Bone marrow (tissue), 2 donors: ENCODE measurements at regions not wholly inside any gene's neighbourhood (a gene's known extent, or its start where the extent isn't known, plus 50 kb on each side); places are given as distances from the start of the nearest gene placed in this dataset.
"Not testable (repeated sequence)": the region's sequence is repeated elsewhere in the genome, so short reads cannot be mapped to it uniquely, and the experiment has no call there.

Experiments
- DNase-seq, 2 donors: peaks; one replicate each; lab custom pipeline; 2025; lab: John Stamatoyannopoulos, UW

DNA sequence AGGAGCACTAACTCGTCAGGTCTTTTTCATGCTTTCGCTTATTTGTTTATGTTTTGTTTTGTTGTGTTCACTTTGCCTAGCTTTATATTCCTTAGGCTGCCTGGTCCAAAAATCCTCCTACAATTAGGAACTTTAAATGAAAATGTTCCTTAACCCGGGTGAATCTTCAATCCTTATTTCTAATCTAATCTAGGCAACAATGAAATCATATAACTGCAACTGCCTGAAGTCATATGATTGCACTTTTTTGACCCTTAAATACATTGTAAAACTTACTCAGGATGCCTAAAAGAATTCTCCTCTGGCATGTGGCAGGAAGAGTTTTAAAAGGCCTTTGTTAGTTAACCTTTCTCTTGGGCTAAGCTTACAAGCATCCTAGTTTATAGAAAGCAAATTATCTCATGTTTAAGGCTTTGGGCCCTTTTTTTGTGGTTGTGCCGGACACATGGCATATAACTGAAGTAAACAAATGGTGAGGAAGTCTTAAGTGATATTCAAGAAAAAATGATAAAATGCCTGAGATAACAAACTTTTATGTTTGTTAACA lies 279.4 kb downstream of the FAT4 start:
- DNase-seq: no peak

DNA sequence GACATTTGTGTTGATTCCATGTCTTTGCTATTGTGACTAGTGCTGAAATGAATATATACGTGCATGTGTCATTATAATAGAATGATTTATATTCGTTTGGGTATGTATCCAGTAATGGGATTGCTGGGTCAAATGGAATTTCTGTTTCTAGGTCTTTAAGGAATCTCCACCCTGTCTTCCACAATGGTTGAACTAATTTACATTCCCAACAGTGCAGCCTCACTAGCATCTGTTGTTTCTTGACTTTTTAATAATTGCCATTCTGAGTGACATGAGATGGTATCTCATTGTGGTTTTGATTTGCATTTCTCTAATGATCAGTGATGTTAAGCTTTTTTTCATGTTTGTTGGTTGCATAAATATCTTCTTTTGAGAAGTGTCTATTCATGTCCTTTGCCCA lies 291.2 kb downstream of the FAT4 start:
- DNase-seq: not testable (repeated sequence)

DNA sequence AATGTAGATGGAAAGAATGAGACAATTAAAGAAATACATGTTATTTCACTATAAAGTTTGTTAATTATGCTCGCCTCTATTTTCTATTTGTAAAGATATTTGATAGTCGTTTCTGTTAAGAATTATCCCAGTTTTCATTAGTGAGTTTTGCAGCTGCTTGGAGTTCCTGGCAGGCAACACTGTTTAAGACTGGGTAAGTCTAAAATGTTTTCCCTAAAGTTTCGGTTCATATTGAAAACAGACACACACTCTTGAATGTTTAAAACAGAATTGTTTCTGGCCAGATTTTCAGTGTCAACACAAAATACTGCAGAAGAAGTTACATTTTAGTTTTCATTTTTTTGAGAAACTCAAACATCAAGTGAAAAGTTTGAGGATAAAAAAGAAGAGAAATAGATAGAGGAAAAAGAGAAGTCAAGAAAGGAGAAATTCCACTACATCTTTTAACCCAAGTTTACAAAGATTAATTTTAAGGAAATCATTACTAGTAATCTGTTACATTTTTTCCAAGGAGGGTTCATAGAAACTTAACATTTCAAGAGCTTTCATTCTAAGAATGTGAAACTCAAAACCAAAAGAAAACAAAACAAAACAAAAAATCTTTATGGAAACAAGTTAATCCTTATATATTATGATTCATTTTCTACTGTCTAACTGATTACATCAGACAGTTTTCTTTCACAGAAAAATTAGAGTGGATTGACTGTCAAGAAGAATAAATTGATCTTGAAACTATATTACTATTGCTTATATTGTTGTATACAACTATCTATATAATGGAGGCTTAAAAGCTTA lies 305.5 kb downstream of the FAT4 start:
- DNase-seq: no peak

DNA sequence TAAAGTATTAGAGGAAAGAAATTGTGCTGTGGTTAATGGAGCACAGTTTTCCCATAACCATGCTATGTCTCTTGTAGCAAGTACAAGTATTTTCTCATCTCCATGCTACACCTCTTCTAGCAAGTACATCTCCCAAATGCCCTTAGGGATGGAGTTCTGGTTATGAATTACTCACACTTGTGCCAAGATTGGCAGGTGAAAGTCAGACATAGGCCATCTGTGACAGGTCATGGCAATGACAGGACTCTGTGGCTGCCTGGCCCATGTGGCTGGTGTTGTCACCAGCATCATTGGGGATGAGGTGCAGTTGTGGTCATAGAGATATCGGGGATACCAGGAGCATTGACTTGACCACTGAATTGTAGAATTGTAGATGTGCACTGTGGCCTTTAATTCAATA lies 310.2 kb downstream of the FAT4 start:
- DNase-seq: no peak

DNA sequence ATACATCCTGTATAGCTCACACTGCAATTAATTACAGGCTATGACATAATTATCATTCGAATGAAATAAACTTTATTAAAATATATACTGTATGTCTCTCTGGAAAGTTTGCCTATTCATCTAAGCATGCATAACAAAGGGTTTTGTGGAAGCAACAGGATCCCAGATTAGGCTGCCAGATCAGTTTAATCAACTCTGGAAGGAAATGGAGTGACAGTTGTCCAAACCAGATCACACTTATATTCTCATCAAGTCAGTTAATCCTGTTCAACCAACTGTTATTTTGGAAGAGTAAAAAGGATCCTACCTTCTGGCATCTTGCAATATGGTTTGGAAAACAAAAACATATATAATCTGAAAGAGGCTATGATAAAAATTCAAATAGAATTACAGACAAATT lies 312.2 kb downstream of the FAT4 start:
- DNase-seq: no peak

DNA sequence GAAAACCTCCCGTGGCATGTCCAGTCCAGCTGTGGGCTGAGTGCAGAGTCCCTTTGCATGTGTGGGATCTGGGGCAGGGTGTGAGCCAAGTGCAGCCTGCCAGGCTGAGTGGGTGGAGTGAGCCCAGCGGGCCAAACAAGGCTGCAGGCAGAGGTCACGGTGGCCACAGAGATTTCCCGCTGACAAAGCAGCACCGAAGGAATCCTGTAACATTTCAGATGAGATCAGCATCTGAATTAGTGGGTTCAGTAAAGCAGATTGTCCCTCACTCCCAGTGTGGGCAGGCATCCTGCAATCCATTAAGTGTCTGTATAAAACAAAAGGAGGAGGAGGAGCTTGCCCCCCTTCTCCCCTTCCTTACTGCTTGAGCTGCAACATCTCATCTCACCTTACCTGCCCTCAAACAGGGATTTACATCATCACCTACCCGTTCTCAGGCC lies 324.4 kb downstream of the FAT4 start:
- no peak for DNase-seq

DNA sequence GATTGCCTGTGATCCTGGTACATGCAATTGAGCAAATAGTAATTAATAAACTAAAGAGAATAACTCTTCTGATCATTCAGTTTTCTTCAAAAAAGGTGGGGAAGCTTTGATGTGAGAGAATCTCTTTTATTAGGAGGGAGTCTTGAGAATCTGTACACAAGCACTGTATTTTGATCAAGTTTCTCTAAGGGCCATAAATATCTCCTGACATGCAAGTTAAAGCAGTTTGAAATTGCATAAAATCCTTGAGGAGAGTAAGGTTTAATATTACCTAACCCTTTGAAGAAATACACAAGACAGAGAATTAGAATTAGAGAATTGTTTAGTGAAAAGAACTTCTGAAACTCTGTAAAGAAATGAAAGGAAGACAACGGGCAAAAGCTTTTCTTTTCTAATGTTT lies 326.9 kb downstream of the FAT4 start:
- no peak for DNase-seq

DNA sequence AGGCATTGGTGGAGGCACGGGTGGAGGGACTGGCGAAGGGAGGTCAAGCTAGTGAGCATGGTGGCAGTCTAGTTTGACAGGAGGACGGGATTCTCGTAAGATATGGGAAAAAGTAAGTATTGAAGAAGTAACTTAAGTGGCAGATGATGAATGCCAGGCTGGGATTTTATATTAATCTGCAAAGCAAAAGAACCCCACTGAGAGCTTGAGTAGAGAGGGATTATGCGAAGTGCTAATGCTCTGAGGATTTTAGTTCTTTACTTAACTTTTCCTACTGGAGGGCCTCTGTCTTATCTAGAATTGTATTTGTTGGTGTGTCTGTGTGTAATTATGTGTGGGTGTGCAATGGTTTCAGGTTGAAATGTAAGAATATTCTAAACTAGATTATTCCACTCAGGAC lies 327.9 kb downstream of the FAT4 start:
- no peak for DNase-seq

DNA sequence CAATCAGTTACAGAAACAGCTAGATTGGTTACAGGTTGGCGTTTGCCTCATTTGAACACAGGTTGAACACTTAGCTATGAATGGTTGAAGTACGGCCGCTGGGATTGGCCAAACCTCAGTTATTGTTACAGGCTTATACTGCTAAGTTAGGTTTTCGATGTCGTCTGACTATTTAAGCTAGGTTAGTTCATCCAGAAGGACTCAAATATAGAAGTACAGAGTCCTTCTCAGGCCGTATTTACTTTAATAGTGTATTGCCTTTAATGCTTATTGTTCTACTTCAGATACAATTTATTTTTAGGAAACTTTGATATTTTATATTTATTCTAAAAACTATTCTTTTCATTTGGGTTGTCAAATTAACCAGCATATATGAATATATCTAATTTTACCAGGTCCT lies 334.7 kb downstream of the FAT4 start:
- no peak for DNase-seq

DNA sequence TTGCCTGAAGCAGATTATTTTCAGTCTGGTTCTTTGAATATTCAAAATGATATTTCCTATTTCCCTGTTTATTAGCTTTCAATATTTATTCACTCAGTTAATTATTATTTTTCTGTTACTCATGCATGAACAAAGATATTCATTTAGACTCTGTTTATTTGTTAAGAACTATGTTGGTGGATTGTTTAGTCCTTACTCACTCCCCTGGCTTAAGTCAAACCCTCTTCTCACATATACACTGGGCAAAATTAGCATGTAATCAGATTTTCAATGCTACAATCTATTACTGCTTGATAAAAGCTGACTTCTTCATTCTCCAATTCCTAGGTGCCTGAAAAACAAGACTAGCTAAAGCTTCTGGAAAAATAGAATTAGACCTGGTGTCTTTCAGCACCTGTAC lies 335.8 kb downstream of the FAT4 start:
- DNase-seq: no peak

DNA sequence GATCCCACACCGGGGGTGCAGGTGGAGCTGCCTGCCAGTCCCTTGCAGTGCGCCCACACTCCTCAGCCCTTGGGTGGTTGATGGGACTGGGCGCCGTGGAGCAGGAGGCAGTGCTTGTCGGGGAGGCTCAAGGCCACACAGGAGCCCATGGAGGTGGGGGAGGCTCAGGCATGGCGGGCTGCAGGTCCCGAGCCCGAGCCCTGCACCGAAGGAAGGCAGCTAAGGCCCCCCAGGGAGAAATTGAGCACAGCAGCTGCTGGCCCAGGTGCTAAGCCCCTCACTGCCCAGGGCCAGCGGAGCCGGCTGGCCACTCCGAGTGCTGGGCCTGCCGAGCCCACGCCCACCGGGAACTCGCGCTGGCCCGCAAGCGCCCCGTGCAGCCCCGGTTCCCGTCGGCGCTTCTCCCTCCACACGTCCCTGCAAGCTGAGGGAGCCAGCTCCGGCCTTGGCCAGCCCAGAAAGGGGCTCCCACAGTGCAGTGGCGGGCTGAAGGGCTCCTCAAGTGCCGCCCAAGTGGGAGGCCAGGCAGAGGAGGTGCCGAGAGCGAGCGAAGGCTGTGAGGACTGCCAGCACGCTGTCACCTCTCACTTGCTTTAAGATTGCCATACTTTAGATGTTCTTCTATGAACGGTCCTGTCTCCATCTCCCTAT lies 337.1 kb downstream of the FAT4 start:
- DNase-seq: not testable (repeated sequence)

DNA sequence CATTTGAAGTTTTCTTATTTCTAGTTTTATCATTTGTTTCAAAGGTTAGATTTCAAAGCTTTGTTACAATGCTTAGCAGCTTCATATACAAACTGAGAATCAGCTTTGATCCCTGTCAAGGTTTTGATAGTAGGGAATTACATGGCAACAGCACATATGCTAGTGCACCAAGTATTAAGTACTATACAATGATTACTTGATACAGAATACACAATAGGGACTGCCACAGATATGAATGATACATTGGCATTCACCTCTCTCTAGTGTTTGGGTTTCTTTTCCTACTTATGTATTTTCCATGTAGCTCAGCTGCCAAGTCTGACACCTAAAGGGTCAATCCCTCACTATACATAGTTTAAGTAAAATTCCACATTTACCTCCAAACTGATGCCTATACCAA lies 344.0 kb downstream of the FAT4 start:
- DNase-seq: no peak

DNA sequence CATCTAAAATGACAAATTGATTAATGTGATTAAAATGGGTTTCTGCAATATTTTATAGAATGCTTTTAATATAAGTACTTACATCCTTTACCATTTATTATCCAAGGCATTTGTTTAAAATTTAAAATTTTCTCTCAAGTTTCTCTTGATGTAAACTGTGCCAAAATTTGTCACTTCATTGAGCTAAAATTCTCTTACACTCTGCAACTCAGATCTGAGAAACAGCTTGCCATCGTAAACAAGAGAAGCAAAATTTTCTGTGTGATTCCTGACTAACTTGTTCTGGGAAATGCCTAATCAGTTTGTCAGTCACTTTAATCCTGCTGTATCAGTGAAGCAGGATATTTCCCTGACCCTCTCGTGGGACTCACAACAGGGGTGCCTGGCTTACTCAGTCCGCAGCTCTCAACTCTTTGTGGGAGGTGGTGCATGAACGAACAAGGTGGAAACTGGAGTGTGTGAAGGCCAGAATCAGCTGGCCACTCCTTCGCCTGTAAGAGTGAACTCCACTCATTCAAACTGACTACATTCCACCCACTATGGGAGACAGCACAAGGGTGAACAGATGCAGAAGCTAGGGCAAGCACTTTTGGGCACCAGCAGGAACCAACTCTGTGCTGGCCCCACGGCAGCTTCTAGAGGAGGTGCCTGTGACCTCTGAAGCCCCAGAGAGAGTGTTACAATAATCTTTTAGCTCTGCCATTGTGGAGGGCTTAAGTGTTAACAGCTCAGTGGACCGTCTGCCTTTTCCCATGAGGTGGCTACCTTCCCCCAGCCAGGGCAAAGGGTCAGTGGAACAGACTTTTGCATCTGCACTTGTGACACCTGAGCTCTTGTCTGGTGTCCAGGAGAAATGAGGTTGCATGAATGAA lies 349.4 kb downstream of the FAT4 start:
- no peak for DNase-seq

DNA sequence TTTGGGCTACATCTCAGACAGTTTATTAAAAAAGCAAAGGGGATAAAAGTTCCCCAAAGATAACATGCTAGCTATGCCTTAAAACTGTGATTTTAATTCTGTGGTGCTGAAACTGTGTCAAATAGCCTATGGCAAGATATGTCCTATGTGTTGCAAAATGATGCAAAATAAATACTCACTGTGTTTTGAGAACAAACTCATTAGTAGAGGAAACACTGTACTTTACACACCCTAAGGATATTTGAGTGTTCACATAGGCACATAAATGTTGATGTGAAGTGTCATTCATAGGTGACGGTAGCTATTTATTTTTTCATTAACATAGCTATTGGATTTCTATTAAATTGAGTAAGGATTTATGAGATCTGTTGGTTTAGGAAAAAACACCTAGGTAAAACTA lies 351.9 kb downstream of the FAT4 start:
- no peak for DNase-seq

DNA sequence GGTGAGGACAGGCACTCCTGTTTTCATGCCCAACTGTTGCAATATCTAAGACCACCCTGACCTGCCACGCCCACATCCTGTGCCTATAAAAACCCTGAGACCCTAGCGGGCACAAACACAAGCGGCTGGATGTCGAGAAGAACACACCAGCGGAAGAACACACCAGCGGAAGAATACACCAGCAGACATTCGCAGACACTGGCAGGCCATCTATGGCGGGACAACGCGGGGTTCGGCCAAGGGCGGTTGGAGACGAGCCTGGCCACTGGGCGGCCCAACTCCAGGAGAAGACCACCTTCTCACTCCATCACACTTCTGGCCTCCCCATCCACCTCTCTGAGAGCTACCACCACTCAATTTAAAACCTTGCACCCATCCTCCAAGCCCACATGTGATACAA lies 361.4 kb downstream of the FAT4 start:
- DNase-seq: no peak

DNA sequence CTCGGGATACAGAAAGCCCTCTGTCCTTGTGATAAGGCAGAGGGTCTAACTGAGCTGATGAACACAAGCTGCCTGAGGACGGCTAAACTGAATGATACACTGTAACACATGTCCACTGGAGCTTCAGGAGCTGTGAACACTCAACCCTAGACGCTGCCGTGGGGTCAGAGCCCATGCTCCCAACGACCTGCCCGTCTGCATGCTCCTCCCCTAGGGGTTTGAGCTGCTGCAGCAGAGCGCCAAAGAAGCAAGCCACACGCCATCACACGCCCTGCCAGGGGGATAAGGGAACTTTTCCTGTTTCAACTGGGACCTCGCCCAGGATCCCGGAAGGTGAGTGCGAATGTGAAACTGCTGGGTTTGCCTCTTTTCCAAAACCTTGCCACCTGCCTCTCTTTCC lies 361.8 kb downstream of the FAT4 start:
- no peak for DNase-seq

DNA sequence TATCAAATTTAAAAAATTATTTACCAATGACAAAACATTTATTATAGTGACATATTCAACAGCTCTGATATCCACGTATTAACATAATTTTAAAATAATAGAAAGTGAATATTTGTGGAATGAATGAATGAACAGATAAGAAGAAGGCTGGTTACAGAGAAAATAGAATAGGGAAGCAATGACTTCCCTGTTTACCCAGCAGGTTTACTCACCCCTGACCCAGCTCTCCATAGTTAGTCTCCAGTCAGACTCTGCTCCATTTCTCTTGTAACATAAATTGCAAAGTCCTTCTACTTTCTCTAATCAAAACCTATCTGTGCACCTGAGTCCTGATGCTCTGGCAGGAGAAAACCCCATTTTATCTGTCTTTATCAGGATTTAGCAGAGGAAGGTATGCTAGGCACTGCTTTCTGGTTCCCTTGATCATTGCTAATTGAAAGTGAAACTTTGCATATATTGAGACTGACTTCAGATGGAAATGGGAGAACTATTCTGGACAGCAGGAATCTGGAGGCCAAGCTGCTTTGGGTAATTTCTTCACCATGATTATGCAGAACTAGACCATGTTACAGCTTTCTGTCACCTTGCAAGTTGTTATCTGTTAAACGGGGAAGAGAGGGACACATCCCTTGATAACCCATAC lies 363.0 kb downstream of the FAT4 start:
- DNase-seq: no peak

DNA sequence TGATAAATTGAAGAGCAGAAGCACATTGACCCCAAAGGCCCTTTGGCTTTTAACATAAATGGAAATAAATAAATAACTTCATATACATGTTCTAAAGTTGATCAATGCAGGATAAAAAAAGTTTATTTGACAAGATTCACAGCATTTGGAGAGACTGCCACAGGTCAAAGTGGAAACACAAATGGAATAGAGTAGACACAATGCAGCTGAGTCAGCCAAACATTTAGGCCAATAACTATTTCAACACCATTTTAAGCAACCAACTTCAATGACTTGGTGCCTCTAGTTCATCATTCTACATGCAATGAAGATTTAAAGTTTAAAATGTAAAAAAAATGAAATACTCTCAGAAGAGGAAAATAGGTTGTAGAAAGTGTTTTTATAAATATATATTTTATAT lies 365.2 kb downstream of the FAT4 start:
- DNase-seq: no peak

DNA sequence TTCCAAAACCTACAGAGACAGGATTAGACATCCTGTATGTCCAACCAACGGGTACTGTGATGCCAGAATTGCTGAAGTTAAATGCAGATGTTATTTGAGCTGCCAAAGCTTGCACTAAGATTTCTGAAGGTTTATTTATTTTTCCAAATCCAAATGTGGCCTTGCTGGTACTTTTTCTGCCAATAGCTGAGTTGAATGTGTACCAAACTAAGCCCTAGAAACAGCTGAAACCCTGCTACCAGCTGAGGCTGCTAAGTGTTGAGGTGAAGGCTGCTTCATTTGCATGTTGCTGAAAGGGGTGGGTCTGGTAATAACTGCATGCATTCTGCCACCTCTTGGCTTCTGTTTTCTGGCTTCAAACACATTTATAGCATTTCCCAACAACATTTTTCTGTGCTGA lies 366.5 kb downstream of the FAT4 start:
- no peak for DNase-seq

DNA sequence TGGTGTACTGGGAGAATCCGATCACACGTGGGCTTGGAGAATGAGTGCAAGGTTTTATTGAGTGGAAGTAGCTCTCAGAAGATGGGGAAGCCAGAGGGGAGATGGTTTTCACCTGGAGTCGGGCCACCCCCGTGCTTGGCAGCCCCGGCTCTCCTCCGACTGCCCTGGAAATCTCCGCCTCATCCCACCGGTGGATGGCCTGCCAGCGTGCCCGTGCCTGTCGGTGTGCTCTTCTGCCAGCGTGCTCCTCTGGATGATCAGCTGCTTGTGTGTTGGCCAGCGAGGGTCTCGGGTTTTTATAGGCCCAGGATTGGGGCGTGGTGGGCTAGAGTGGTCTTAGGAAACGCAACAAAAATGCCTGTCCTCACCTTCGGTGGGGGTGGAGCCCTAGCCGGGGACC lies 368.0 kb downstream of the FAT4 start:
- no peak for DNase-seq

DNA sequence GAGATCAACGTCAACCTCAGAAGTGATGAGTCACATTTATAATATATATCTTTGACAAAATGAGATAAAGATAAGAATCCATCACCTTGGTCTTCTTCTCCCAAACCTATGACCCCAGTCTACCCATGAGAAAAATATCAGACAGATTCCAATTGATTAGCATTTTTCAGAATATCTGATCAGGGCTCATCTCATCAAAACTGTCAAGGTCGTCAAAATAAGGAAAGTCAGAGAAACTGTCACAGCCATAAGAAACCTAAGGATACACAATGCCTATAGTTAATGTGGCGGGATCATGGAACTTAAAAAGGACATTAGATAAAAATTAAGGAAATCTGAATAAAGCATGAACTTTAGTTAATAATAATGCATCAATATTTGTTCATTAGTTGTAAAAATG lies 374.1 kb downstream of the FAT4 start:
- no peak for DNase-seq

DNA sequence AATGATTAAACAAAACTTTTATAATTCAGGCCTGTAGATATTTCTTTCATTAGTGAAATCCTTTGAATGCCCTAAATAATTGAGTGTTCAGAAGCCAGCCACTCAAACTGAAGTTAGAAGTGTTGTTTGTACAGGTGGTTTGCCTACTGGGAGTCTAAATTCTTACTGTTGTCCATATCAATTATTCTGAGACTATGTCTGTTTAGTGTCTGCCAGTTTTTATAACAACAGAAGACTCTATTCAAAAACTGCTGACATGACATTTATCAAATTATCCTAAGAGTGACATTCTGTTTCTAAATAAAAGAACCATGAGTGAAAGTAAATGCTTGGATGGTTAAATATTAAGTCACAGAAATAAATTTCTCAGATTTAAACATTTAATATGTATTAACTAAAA lies 375.1 kb downstream of the FAT4 start:
- no peak for DNase-seq
